ENCODE measurements at regions not wholly inside any gene's neighbourhood (a gene's known extent, or its start where the extent isn't known, plus 50 kb on each side); places are given as distances from the start of the nearest gene placed in this dataset.

DNA sequence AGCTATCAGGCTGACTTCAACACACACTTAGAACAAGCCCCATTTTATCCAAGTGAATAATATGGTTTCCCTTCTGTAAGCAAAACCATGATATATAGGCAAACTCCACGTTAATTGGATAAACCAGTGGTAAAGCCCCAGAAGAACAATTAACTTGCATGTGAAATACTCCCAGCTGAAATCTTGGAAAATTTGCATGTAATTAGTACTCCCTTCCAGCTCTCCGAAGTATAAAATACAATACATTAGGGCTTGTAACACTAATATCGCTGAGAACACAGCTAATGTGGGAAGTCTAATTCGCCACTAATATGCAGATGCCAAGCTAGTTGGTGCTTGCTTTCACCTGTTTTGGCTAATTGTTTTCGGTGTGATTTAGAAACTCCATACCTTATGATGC lies 859.0 kb upstream of the AUTS2 start:
- H3K27ac ChIP-seq (ENCODE audit: low read length) = no peak overlapping the region
- H3K36me3 ChIP-seq (ENCODE audit: control insufficient read depth in 1 of 2, insufficient read depth in 2 of 2, low read length in 2 of 2) = no peaks in the 10 kb centered on the region
- H3K27me3 ChIP-seq (ENCODE audit: low read depth, low read length) = no peaks in the 10 kb centered on the region
- no peaks in the 10 kb centered on the region for H3K9me3 ChIP-seq (ENCODE audit: control insufficient read depth in 1 of 2, low read length in 2 of 2)
- no peak overlapping the region for H3K4me3 ChIP-seq (ENCODE audit: low read depth in 1 of 2, low read length in 2 of 2)
- no peaks in the 10 kb centered on the region for H3K4me1 ChIP-seq (ENCODE audit: control insufficient read depth in 1 of 2, insufficient read depth in 2 of 2, low read length in 2 of 2)

DNA sequence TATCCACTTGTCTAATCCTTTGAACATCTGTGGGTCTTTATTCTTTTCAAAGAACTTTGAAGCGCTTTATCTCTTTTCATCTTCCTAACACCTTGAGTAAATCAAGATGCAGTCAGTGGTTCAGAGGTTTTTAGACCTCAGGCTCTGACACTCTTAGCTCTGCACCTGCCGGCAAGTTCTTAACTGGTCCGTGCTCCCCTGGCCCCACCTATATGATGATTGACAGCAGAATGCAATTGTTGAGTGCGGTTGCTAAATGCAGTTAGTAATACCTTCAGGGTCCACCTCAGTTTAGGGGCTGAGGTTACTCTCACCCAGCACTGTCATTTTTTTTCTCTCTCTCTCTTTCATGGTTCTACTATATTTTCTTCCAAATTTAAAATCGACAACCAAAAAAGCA lies 854.2 kb upstream of the AUTS2 start:
- no peak overlapping the region for H3K4me3 ChIP-seq (ENCODE audit: low read depth in 1 of 2, low read length in 2 of 2)
- no peaks in the 10 kb centered on the region for H3K36me3 ChIP-seq (ENCODE audit: control insufficient read depth in 1 of 2, insufficient read depth in 2 of 2, low read length in 2 of 2)
- H3K4me1 ChIP-seq (ENCODE audit: control insufficient read depth in 1 of 2, insufficient read depth in 2 of 2, low read length in 2 of 2) = no peaks in the 10 kb centered on the region
- no peaks in the 10 kb centered on the region for H3K27me3 ChIP-seq (ENCODE audit: low read depth, low read length)
- H3K27ac ChIP-seq (ENCODE audit: low read length) = no peak overlapping the region
- H3K9me3 ChIP-seq (ENCODE audit: control insufficient read depth in 1 of 2, low read length in 2 of 2) = no peaks in the 10 kb centered on the region

DNA sequence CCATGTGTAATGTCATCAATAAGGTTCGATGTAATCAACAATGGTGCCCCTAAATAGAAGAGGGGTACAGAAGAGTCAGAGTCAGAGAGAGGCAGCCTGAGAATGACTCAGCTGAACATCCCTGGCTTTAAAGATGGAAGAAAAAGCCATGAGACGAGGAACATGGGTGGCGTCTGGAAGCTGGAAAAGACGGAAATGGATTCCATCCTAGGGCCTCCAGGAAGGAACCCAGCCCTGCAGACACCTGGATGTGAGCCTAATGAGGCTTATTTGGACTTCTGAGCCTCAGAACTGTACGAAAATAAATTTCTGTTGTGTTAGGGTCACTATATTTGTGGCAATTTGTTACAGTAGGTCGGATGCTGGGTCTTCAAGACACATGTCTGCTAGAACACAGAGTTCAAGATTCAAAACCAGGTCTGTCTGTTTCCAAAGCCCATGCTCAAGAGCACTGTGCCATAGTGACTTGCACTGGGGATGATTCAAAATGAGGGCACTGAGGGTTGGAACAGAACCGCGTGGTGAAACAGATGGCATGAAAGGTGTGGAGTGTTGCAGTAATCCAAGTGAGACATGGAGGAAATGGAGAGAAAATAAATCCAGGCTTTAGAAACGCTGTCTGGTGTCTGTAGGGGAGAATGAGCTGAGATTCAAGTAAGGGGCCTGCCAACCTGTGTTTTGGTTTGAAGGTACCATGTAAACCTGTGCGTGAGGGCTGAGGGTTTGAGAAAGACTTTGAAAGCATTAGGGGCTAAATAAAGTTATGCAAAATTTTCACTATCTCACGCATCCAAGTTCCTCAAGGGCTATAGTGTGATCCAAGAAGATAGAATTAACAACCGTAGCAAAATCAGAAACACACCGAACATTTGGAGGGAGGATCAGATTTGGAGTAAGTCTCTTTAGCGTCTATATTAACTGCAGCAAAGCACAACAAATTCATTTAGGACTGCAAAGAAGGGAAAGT lies 849.1 kb upstream of the AUTS2 start:
- H3K9me3 ChIP-seq (ENCODE audit: control insufficient read depth in 1 of 2, low read length in 2 of 2) = no peaks in the 10 kb centered on the region
- no peaks in the 10 kb centered on the region for H3K4me1 ChIP-seq (ENCODE audit: control insufficient read depth in 1 of 2, insufficient read depth in 2 of 2, low read length in 2 of 2)
- H3K27me3 ChIP-seq (ENCODE audit: low read depth, low read length) = no peaks in the 10 kb centered on the region
- H3K4me3 ChIP-seq (ENCODE audit: low read depth in 1 of 2, low read length in 2 of 2) = no peak overlapping the region
- no peaks in the 10 kb centered on the region for H3K36me3 ChIP-seq (ENCODE audit: control insufficient read depth in 1 of 2, insufficient read depth in 2 of 2, low read length in 2 of 2)
- no peak overlapping the region for H3K27ac ChIP-seq (ENCODE audit: low read length)

DNA sequence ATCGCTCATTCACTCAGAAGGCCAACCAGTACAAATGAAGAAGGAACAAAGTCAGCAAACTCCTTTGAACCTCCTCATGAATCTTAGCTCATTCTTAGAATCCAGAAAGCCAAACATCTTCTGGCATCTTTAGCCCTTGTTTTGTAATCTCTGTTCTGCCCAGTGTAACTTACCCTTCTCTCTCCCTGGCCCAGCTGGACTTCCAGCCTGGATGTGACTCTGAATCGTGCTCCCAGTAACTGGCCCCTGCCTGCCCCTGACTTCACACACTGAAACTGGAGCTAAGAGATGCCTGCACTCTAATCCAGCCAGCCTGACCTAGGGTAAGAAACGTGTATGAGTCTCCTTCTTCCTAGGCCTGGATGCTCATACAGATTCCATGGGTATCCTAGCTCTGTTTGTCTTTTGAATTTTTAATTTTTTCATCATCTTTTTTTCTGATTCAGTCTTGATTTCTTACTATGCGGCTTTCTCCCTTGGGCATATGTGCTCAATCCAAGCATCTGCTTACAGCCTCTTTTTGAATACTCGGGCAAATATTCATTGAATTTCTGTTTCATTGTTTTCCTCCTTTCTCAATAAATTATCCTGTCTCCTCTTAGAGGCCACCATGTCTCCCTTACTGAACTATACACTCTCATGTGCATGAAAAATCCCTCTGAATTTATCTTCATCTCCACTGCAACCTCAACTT lies 845.6 kb upstream of the AUTS2 start:
- H3K27ac ChIP-seq (ENCODE audit: low read length) = no peak overlapping the region
- no peaks in the 10 kb centered on the region for H3K36me3 ChIP-seq (ENCODE audit: control insufficient read depth in 1 of 2, insufficient read depth in 2 of 2, low read length in 2 of 2)
- H3K27me3 ChIP-seq (ENCODE audit: low read depth, low read length) = no peaks in the 10 kb centered on the region
- no peaks in the 10 kb centered on the region for H3K9me3 ChIP-seq (ENCODE audit: control insufficient read depth in 1 of 2, low read length in 2 of 2)
- H3K4me3 ChIP-seq (ENCODE audit: low read depth in 1 of 2, low read length in 2 of 2) = no peak overlapping the region
- no peaks in the 10 kb centered on the region for H3K4me1 ChIP-seq (ENCODE audit: control insufficient read depth in 1 of 2, insufficient read depth in 2 of 2, low read length in 2 of 2)

DNA sequence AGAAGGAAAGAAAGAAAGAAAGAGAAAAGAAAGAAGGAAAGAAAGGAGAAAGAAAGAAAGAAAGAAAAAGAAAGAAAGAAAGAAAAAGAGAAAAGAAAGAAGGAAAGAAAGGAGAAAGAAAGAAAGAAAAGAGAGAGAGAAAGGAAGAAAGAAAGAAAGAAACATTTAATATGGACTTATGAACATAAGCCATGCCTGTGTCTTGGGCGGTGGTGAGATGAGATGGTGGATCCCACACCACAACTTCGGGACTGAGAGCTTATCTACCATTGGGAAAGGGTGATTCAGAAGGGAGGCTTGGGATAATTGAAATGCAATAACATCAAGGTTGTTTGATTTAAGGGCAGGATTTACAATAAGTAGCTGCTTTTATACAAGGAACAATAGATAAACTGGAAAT lies 843.9 kb upstream of the AUTS2 start:
- no peak overlapping the region for H3K27ac ChIP-seq (ENCODE audit: low read length)
- H3K4me3 ChIP-seq (ENCODE audit: low read depth in 1 of 2, low read length in 2 of 2) = no peak overlapping the region
- H3K27me3 ChIP-seq (ENCODE audit: low read depth, low read length) = no peaks in the 10 kb centered on the region
- no peaks in the 10 kb centered on the region for H3K4me1 ChIP-seq (ENCODE audit: control insufficient read depth in 1 of 2, insufficient read depth in 2 of 2, low read length in 2 of 2)
- no peaks in the 10 kb centered on the region for H3K36me3 ChIP-seq (ENCODE audit: control insufficient read depth in 1 of 2, insufficient read depth in 2 of 2, low read length in 2 of 2)
- H3K9me3 ChIP-seq (ENCODE audit: control insufficient read depth in 1 of 2, low read length in 2 of 2) = no peaks in the 10 kb centered on the region

DNA sequence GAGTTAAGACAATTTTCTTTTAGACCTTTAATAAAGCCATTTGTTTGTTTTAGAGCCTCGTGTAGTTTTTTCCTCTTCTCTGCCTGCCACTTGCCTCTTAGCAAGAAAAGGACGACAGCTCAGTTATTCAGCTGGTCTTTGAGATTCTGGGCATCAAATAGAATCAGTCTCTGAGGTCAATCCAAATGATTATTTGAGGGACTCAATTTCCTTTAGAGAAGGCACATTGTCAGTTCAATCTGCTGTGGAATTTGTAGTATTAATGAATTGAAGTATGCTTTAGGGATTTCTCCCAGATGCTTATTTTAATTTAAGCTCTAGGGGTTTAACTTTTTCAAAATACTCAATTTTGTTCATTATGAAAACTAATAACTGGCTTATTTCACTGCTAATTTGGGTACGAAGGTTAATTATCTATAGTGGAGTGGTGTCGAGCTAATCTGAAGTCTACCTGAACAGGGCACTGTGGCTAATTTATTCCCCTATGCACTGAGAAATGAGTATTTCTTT lies 841.2 kb upstream of the AUTS2 start:
- no peak overlapping the region for H3K27ac ChIP-seq (ENCODE audit: low read length)
- no peaks in the 10 kb centered on the region for H3K4me1 ChIP-seq (ENCODE audit: control insufficient read depth in 1 of 2, insufficient read depth in 2 of 2, low read length in 2 of 2)
- H3K4me3 ChIP-seq (ENCODE audit: low read depth in 1 of 2, low read length in 2 of 2) = no peak overlapping the region
- no peaks in the 10 kb centered on the region for H3K36me3 ChIP-seq (ENCODE audit: control insufficient read depth in 1 of 2, insufficient read depth in 2 of 2, low read length in 2 of 2)
- H3K27me3 ChIP-seq (ENCODE audit: low read depth, low read length) = no peaks in the 10 kb centered on the region
- no peaks in the 10 kb centered on the region for H3K9me3 ChIP-seq (ENCODE audit: control insufficient read depth in 1 of 2, low read length in 2 of 2)

DNA sequence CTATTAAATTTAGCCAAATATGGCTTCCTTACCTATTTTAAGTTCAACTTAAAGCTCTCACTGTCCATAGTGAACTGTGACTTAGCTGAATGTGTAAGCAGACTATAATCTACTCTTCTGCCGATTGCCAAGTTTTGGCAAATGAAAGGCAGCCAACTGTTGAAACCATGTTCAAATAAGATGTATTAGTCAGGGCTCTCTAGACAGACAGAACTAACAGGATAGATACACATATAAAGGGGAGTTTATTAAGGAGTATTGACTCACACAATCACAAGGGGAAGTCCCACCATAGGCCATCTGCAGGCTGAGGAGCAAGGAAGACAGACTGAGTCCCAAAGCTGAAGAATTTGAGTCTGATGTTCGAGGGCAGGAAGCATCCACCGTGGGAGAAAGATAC lies 837.7 kb upstream of the AUTS2 start:
- Histone ChIP-seq H3K9me3 (ENCODE audit: control insufficient read depth in 1 of 2, low read length in 2 of 2) (peaks cover 8 to 11% of the 10 kb centered on the region in 2 donors), H3K4me3 (ENCODE audit: low read depth in 1 of 2, low read length in 2 of 2) (no peak overlapping the region), H3K27me3 (ENCODE audit: low read depth, low read length) (no peaks in the 10 kb centered on the region), H3K4me1 (ENCODE audit: control insufficient read depth in 1 of 2, insufficient read depth in 2 of 2, low read length in 2 of 2) (no peaks in the 10 kb centered on the region), H3K27ac (ENCODE audit: low read length) (no peak overlapping the region), H3K36me3 (ENCODE audit: control insufficient read depth in 1 of 2, insufficient read depth in 2 of 2, low read length in 2 of 2) (no peaks in the 10 kb centered on the region)

DNA sequence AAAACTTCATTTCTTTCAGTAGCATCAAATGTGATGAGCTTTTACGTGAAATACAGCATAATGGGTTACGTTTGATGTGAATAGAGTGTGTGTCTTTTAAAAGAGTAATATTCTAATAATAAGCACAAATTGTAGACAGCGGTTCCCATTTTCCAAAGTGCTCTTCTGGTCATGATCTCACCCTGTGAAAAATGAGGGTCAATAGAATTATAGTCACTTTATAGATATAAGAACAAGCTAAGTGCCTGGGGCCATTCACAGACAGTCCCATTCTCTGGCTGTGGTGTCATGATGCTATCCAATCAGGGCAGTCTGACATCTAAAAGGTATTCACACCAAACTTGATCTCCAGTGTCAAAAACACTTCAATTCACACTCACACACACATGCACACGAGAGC lies 830.8 kb upstream of the AUTS2 start:
- Histone ChIP-seq H3K27me3 (ENCODE audit: low read depth, low read length) (no peaks in the 10 kb centered on the region), H3K36me3 (ENCODE audit: control insufficient read depth in 1 of 2, insufficient read depth in 2 of 2, low read length in 2 of 2) (no peaks in the 10 kb centered on the region), H3K9me3 (ENCODE audit: control insufficient read depth in 1 of 2, low read length in 2 of 2) (peaks cover 6 to 7% of the 10 kb centered on the region in 2 donors), H3K27ac (ENCODE audit: low read length) (no peak overlapping the region), H3K4me1 (ENCODE audit: control insufficient read depth in 1 of 2, insufficient read depth in 2 of 2, low read length in 2 of 2) (peaks cover 0 to 7% of the 10 kb centered on the region in 2 donors), H3K4me3 (ENCODE audit: low read depth in 1 of 2, low read length in 2 of 2) (no peak overlapping the region)

DNA sequence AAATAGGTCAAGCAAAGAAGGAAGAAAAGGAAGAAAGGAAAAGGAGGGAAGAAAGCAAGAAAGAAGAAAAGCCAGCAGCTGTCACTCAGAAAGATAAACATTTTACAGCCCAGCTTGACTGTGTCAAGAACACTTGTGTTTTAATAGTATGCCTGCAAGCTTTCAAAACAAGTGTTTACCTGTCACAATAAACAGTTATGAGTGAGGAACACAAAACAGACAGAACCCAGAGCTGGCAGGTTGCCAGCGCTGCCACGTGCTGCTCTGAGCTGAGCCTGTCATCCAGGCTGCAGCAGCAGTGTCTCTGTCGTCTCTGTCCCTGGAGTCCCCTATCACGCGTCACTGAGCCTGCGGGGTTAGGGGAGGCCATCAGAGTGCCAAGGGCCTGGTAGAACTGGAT lies 827.6 kb upstream of the AUTS2 start:
- Histone ChIP-seq H3K36me3 (ENCODE audit: control insufficient read depth in 1 of 2, insufficient read depth in 2 of 2, low read length in 2 of 2) (no peaks in the 10 kb centered on the region), H3K9me3 (ENCODE audit: control insufficient read depth in 1 of 2, low read length in 2 of 2) (no peaks in the 10 kb centered on the region), H3K4me3 (ENCODE audit: low read depth in 1 of 2, low read length in 2 of 2) (no peak overlapping the region), H3K4me1 (ENCODE audit: control insufficient read depth in 1 of 2, insufficient read depth in 2 of 2, low read length in 2 of 2) (peaks cover 0 to 7% of the 10 kb centered on the region in 2 donors), H3K27me3 (ENCODE audit: low read depth, low read length) (no peaks in the 10 kb centered on the region), H3K27ac (ENCODE audit: low read length) (no peak overlapping the region)

DNA sequence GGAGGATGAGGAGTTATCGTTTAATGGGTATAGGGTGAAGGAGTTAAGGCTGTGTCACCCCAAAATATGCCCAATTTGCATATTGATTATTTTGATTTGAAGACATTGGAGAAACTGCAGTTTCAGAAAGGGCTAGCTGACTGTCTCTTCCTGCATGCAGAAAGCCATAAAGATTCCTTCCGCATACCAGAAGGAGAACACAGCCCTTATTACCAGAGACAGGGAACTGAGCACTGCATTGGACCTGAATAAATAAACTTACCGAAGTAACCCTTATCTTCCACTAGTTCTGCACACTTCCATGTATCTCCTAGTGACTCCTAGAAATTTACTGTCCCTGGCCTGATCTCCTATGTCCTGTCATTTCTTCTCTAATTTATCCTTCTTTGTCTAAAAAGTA lies 821.9 kb upstream of the AUTS2 start:
- no peaks in the 10 kb centered on the region for H3K27me3 ChIP-seq (ENCODE audit: low read depth, low read length)
- peaks cover 0 to 2% of the 10 kb centered on the region in 2 donors for H3K9me3 ChIP-seq (ENCODE audit: control insufficient read depth in 1 of 2, low read length in 2 of 2)
- no peaks in the 10 kb centered on the region for H3K4me1 ChIP-seq (ENCODE audit: control insufficient read depth in 1 of 2, insufficient read depth in 2 of 2, low read length in 2 of 2)
- no peak overlapping the region for H3K4me3 ChIP-seq (ENCODE audit: low read depth in 1 of 2, low read length in 2 of 2)
- H3K36me3 ChIP-seq (ENCODE audit: control insufficient read depth in 1 of 2, insufficient read depth in 2 of 2, low read length in 2 of 2) = no peaks in the 10 kb centered on the region
- H3K27ac ChIP-seq (ENCODE audit: low read length) = no peak overlapping the region

DNA sequence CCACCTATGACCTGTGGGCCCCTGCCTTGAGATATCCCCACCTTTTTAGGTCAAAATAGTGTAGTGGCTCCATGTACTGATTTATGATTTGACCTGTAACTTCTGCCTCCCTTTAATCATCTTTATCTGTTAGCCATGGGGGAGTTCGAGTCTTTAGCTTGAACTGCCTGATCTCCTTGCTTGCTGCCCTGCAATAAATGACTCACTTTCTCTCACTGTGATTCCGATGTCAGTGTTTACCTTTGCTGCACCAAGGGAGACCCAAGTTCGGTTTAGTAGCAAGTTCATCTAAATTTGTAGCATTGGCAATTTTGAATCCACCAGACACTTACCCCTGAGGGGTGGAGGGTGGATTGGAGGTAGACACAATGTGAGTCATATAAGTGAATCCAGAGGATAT lies 814.6 kb upstream of the AUTS2 start:
- Histone ChIP-seq H3K4me1 (ENCODE audit: control insufficient read depth in 1 of 2, insufficient read depth in 2 of 2, low read length in 2 of 2) (no peaks in the 10 kb centered on the region), H3K9me3 (ENCODE audit: control insufficient read depth in 1 of 2, low read length in 2 of 2) (peaks cover 0 to 2% of the 10 kb centered on the region in 2 donors), H3K36me3 (ENCODE audit: control insufficient read depth in 1 of 2, insufficient read depth in 2 of 2, low read length in 2 of 2) (no peaks in the 10 kb centered on the region), H3K27me3 (ENCODE audit: low read depth, low read length) (no peaks in the 10 kb centered on the region), H3K27ac (ENCODE audit: low read length) (no peak overlapping the region), H3K4me3 (ENCODE audit: low read depth in 1 of 2, low read length in 2 of 2) (no peak overlapping the region)

Measured in muscle layer of duodenum (tissue), 2 donors.